GM19240 (cell line): ENCODE measurements at regions not wholly inside any gene's neighbourhood (a gene's known extent, or its start where the extent isn't known, plus 50 kb on each side); places are given as distances from the start of the nearest gene placed in this dataset.

ENCODE experiments used
- DNase-seq: peaks from one replicate; pipeline ENCODE4 v3.0.0; 2011; ENCODE audit warnings: low spot score; ENCODE audit not compliant: insufficient read length

DNA sequence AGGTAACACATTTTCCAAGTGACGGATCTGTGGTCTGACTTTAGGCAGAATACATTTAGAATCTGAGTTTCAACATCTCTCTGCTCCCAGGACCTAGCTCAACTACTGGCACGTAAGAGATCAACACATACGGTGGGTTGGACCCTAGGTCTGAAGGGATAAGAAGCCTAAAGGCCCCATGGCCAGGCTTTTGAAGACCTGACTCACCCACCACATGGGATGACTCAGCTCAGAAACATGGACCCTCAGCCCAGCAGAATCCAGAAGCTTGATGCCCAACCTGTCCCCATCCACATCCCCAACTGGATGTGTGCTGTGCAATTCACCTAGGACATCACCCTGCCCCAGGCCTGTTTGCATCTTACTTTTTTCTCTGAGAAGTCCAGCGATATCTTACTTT is 770.2 kb downstream of the BCL11B start:
- DNase-seq: no peak

DNA sequence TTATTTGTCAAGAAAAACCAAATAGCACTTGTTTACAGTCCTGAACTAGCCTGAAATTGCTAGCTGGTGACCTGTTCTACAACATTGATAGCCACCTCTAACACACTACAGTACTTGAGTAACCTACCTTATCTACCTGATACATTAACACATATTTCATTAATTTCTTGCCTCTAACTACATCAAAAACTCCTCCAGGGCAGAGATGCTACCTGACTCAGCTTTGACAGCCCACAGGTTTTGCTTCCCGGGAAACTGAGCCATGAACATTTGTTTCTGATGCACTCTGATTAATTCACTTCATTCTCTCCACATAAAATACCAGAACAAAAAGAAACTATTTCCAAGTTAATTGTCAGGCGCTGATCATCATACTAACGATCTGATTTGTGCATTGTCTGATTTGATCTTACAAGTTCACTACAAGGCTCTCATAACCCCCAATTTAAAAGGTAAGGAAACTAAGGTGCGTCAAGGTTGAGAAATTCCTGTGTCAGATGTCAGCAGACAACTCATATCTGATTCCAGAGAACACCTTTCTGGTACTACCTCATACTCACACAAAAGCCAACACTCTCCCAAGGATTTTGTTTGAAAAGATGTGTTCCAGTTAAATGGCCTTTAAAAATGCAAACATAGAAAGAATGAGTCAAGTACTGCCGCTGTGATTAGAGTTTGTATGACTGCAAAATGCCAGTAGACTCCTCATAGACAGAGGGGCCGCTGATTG is 768.7 kb downstream of the BCL11B start:
- DNase-seq: no peak

DNA sequence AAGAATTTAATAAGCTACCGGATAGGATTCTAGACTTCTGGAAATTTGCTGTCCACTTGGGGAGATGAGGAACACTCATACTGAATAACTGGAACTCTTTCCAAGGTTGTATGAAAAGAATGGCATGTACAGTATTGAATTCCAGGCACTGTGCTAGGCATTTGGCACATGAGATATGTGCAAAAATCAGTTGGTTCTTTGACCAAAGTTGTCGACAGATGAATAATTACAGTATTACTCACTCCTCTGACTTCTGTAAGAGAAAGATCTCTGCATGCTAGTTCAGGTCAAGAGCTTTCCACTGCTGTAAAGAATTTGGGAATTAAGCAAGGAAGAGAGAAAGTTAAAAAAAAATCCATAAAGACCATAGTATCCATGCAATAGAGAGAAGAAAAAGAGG is 764.7 kb downstream of the BCL11B start:
- DNase-seq: no peak

DNA sequence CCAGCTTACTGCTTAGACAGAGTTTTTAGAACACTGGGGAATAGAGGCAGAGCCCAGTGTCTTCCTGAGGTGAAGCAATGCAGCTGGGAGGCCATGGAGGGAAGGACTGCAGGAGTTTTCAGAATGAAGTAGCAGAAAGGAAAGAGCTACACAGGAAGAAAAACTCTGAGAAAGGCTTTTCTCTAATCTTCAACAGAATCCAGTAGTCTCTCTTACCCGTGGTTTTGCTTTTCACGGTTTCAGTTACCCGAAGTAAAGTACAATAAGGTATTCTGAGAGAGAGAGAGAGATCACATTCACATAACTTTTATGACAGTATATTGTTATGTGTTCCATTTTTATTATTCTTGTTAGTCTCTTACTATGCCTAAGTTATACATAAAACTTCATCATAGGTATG is 761.6 kb downstream of the BCL11B start:
- DNase-seq: no peak

DNA sequence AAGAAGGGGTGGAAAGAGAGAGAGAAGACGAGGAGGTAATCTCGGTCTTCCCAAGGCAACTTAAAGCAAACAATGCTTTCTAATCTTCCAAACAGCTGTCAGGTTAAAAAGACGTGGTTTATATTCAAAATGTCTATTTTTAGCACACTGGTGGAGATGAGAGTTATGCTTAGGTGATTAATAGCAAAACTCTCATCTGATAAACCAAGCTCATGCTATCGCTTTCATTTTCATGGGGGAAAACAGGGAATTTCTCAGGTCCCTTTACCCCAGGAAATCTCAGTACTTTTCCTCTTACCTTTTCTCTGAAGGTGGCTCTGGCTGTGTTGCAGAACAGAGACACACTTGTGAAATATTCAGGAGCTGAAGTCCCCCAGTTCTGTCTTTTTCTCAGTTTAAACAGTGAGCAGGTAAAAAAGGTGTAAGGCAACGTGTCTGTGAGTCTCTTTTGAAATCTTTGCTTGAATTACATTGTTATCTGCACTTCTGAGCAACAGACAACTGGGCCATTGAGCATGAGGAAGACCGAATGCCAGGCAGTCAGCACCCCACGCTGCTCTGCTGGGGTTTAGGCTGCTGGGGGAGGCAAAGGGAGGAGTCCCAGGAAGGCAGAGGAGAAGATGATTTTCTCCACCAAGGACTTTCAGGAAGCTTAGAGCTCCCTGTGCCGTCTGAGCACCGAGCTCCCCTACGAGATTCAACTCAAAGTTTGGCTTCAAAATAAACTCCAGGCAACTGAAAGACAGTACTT is 759.3 kb downstream of the BCL11B start:
- DNase-seq: no peak

DNA sequence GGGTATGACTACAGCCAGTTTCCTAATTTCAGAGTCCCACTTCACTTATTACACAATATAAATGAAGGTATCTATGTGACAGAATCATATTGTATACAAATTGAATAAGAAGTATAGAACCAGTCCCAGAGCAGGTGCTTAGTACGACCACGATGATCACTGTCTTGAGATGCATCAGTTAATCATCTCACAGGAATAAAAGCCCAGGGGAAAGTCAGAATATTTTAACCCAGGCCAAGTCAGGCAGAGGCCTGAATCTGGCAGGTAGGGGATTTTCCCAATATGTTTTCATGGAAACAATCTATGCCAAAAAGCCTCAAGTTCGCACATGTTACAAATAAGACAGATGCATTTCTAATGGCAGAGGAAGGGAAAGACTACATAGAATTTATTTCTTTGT is 758.4 kb downstream of the BCL11B start:
- no peak for DNase-seq

DNA sequence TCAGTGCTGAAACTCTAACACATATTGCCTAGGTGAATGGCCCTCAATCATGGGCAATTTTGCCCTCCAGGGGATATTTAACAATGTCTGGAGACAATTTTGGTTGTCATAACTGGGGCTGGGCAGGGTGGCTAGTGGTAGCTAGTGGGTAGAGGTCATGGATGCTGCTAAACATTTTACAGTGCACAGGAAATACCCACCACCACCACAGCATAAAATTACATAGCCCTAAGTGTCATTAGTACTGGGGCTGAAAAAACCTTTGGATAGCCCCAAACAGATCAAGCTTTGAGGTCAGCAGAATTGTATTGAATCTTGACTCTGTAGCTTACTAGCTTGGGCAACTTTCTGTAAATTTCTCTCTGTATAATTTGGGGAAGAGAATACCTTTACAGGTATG is 758.0 kb downstream of the BCL11B start:
- no peak for DNase-seq

DNA sequence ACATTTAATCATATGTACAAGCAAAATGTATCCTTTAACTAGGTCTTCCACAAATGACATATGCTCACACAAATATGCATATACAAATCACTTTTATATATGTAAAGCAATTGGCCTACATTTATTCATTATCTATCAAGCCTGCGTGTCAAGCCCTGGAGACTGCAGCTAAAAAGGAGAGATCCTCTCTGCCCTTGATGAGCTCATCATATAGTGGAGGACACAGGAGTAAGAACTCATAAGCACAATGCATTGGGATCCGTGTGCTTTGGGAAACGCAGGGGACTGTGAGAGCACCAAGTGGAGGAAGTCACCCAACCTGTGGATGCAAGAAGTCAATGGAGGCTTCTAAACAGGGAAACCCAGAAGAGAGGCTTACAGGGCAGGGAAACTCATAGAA is 735.7 kb downstream of the BCL11B start:
- DNase-seq: no peak

DNA sequence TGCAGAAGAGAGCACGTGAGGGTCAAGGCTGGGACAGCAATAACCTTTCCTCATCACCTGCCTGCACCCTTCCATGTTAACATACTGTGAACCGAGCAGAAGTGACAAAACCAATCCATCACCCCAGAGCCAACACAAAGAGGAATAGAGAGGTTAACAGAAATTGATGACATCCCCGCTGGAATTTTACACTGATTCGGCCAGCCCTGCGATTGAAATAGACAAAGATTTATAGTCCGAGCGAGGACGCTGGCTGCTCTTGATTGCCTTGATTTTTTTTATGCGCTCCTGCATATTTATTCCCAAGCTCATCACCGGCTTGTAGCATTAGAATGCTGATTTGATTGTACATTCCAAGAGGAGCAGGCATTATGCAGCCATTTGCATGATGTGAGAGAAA is 729.7 kb downstream of the BCL11B start:
- no peak for DNase-seq

DNA sequence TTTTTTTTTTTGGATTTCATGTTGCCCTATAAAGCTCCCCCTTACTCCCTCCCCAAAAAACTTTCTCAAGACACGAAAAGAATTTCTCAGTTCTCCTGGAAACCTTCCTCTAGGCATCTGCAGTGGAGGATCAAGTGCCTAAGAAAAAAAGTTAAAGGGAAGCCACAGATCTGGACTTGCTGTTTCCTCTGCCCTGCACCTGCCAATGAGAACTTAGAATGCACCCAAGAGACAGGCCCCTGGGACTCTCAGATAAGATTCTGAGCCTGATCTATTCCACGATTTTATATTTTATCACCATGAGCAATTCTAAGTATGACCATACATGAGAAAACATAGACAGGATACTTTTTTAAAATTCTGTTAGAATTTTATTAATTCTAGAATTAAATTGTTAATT is 728.9 kb downstream of the BCL11B start:
- no peak for DNase-seq

DNA sequence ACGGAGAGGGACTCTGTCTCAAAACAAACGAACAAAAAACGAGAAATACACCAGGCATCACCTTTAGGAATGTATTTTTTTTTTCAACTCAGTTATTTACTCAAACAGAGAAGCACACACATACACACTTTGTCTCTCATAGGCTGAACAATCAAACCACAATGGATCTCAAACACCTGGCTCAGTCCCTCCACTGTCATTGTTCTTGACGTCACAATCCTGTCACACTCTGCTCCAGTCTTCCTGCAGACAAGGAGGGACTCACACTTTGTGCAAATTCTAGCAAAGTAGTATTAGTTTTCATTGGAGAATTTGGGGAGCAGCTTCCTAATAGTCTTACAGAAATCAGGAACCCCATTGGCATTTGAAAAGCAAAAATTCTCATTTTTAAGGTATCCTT is 727.8 kb downstream of the BCL11B start:
- DNase-seq: no peak

DNA sequence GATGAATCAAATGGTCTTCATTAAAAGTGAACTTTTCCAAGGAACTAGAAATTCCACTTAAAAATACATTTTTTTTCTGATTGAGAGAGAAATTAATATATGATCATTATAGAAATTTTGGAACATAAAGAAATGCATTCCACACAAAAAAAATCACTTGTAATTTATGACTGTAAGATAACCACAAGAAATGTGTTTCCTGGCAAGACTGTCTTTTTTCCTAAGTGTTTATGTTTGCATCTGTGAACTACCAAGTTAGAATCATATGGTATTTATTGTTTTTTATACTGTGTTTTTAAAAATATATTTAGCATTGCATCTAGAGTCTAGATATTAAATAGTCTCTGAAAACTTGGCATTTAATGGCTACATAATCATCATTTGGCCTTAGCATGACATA is 726.8 kb downstream of the BCL11B start:
- no peak for DNase-seq

DNA sequence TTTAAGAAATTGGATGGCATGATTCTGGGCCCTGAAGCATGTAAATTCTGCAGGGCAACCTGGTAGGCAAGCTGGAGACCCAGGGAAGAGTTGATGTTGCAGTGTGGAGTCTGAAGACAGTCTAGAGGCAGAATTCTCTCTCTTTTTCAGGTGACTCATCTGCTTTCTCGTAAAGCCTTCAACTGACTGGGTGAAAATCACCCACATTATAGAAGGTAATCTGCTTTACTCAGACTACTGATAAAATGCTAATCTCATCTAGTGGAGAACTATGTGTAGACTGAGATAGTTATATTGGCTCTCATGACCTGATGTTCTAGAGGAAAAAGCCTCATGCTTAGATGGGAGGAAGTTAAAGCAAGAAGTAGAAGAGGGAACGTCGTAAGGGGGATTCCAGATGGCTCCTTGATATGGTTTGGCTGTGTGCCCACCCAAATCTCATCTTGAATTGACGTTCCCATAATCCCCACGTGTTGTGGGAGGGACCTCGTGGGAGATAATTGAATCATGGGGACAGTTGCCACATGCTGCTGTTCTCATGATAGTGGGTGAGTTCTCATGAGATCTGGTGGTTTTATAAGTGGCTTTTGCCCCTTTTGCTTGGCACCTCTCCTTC is 723.8 kb downstream of the BCL11B start:
- no peak for DNase-seq

DNA sequence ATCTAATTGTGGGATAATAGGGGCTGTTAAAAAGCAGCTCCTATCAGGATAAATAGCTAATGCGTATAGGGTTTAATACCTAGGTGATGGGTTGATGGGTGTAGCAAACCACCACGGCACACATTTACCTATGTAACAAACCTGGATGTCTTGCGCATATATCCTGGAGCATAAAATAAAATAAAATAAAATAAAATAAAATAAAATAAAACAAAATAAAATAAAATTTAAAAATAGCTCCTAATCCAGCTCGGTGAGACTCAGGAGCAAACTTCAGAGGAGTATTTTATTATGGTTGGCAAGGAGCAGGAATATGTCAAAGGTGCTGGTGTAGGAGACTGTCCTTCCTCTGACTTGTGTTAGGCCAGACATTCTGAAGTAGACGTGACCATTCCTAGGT is 721.0 kb downstream of the BCL11B start:
- no peak for DNase-seq

DNA sequence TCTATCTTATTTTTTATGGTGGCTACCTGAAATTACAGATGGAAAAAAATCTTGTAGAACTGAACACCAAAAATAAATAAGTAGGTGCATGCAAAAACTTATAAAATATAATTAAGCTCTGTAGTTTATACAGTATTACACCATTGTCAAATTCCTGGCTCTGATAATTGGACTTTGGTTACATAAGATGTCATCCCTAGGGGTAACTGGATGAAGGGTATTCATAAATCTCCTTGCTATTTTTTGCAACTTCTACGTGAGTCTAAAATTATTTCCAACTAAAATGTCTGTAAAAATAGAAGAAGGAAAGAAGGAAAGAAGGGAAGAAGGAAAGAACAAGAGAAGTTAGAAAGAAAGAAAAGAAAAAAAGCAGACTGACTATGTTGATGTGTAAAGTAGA is 716.6 kb downstream of the BCL11B start:
- DNase-seq: no peak

DNA sequence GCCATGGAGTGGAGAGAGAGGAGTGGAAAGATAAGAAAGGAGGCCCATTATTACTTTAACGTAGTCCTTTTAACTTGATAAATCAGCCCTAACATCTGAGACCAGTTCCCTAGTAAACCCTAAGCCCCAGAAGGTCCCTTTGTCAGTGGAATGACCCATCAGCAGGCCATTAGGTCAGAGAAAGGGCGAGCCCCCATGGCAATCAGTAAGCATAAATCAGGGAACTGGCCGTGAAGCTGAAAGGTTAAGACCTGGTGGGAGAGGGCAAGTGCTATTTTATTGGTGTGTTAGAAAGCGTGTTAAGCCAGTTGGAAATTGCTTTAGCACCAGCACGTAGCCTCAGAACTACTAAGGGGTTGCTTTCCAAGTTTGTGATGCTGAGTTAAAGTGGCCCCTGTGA is 708.0 kb downstream of the BCL11B start:
- no peak for DNase-seq

DNA sequence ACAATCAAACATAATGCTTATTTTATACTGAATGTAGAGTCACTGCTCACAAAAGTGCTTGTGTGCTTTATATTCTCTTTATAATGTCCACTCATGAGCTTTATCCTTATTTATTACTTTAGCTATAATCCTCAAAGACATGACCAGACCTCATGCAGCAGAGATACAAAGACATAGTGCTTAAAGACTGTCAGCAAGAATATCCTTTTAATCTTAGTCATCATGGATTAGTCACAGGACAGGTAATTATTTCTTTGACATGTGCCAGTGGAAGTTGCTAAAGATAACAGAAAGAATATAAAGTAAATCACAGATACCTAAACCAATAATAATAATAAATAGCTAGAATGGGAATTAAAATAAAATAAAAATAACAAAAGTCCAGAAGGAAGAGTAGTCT is 707.5 kb downstream of the BCL11B start:
- no peak for DNase-seq

DNA sequence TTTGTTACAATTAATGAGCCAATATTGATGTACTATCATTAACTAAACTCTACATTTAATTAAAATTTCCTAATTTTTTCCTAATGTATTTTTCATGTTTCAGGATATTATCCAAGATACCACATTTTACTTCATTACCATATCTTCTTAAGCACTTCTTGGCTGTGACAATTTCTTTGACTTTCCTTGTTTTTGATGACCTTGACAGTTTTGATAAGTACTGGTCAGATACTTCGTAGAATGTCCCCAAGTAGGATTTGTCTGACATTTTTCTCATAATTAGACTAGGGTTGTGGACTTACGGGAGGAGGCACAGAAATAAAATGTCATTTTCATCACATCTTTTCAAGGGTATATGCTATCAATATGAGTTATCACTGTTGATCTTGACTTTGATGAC is 700.9 kb downstream of the BCL11B start:
- no peak for DNase-seq

DNA sequence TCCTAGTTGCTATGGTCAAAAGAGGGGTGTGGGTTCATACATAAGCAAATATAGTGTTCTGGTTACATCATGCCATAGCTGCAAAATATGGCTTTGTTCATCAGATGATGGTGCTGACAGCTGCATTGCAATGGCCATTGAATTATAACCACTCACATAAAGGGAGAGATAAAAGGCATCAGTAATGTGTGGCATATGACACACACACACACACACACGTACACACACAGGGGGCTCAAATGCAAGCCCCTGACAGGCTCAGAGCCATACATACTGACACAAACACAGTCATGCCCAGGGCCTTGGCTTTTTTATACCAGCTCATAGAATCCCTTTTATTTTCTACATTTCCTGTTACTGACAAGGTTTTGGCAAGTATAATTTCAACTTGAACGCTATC is 698.9 kb downstream of the BCL11B start:
- DNase-seq: no peak

DNA sequence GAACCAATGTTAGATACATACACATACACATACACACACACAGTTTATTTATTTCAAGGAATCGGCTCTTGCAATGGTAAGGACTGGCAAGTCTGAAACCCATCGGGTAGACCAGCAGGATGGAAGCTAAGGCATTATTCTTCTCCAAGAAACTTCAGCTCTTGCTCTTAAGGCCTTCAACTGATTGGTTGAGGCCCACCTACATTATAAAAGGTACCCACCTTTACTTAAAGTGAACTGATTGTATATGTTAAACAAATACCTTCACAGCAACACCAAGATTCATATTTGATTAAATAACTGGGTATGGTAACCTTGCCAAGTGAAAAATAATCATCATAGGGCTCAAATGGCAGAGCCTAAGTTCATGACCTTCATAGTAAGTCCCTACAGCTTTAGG is 695.5 kb downstream of the BCL11B start:
- DNase-seq: no peak

DNA sequence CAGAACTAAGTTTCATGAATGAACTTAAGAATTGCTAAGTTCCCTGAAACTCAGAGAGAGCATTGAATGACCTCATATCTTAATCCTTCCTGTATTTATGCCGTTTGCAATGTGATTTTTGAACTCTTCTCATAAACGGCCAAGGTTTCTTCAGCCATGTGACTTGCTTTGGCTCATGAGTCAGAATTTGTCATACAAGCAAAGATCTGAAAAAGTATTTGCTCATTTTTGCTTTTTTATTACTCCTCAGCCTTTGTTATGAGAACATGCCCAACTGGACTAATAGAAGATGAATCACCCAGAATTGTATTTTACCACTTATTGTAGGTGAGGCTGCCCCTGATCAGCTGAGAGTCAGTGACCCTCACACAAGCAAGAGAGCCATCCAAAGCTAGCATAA is 693.8 kb downstream of the BCL11B start:
- no peak for DNase-seq

DNA sequence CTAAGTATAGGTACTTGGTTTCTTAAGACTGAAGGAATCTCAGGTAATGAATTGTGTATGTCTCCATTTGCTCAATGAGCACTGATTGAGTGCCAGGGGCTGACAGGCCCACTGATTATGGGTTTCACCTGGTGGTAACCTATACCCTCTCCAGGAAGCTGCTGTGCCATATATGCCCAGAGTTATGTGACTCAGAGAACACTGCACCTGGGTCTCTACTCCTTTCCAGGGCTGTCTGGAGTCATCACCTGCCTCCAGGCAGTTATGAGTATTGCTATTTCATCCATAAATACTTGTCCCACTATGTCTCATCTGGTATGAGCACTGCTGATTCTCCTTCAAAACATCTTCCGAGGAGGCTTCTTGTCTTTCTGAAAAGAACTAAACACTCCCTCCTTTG is 692.9 kb downstream of the BCL11B start:
- DNase-seq: no peak

DNA sequence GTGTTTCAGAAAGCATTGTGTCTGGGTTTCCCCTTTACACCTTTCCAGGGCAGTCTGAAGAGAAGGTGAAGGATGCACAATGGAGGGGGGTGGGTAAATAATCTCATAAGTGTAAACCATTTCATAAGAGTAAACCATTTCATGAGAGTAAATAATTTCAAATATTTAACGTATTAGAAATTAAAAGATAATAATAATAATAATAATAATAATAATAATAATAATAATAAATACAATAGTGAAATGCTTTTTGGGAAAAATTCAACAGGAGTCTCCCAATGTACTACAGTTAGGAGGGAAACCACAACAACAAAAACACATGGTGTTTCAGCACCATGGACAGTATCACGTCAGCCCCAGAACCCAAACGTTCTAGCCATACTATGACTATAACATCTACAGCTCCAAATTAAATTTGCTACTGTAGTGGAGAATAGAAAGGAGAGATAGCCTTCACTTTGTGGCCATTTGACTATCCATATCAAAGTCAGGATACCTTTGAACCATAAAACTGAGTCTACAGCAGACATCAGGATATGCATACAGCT is 691.8 kb downstream of the BCL11B start:
- DNase-seq: no peak
